Activated CD4-positive, alpha-beta memory T cell treated with anti-CD3 and anti-CD28 coated beads, Interleukin-2, amount 10 ng/mL, durations not matched to agents 7 days and 5 days (primary cell): ENCODE measurements at regions not wholly inside any gene's neighbourhood (a gene's known extent, or its start where the extent isn't known, plus 50 kb on each side); places are given as distances from the start of the nearest gene placed in this dataset.
"Not testable (repeated sequence)": the region's sequence is repeated elsewhere in the genome, so short reads cannot be mapped to it uniquely, and the experiment has no call there.

ENCODE experiments used
- CTCF ChIA-PET: fragments of 350-600 bp; sonication (Branson Sonifier 250); formaldehyde crosslinking; loops from one replicate; lab custom pipeline; 2021; ENCODE audit warnings: antibody characterized with exemption, inconsistent platforms; lab: Charles Lee
- POLR2A ChIA-PET: fragments of 350-600 bp; sonication (Branson Sonifier 250); formaldehyde crosslinking; loops from one replicate; lab custom pipeline; 2021; ENCODE audit warnings: antibody characterized with exemption; lab: Charles Lee
- DNase-seq: peaks from one replicate; pipeline ENCODE4 v3.0.0-alpha.2; 2020
- H3K27ac Mint-ChIP-seq: one replicate; pipeline ENCODE4 v1.8.0; 2021; ENCODE audit warnings: mild to moderate bottlenecking, mixed read lengths
- H3K27me3 Mint-ChIP-seq: one replicate; pipeline ENCODE4 v1.8.0; 2021; ENCODE audit warnings: mixed read lengths
- H3K36me3 Mint-ChIP-seq: one replicate; pipeline ENCODE4 v1.8.0; 2021; ENCODE audit warnings: low read depth, mixed read lengths
- H3K4me1 Mint-ChIP-seq: one replicate; pipeline ENCODE4 v1.8.0; 2021; ENCODE audit warnings: mixed read lengths
- H3K4me3 Mint-ChIP-seq: one replicate; pipeline ENCODE4 v1.8.0; 2021; ENCODE audit warnings: mild to moderate bottlenecking, mixed read lengths
- H3K9me3 Mint-ChIP-seq: one replicate; pipeline ENCODE4 v1.8.0; 2021; ENCODE audit warnings: mixed read lengths

DNA sequence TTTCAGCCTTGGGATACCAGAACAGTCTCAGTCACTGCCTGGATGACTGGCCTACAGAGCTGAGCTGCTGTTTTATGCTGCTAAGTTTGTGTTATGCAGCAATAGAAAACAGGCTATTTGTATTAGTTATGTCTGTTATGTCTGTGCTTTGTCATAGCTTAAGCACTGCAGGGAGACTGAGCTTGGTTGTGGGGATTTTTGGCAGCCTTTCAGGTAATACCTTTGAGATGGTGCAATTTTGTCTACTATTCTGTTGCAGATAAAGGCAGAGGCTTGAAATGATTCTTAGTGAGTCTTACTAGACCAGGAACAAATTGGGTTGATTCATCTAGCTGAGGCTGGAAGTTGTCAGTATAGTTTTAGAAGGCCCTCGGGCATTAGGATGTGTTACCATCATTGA lies 201.3 kb upstream of the RBM19 start:
- no peak overlapping the region for H3K4me3 Mint-ChIP-seq
- DNase-seq: no peak
- H3K27me3 Mint-ChIP-seq: no peaks in the 10 kb centered on the region
- CTCF ChIA-PET: interaction anchor here (0.5 to 2.8 kb wide), 3 partner anchors 10 to 341 kb away, joined by 3 to 8 read pairs (median 4); no protein-coding TSS in a partner anchor
- POLR2A ChIA-PET: no interaction called here
- peaks cover 2% of the 10 kb centered on the region for H3K9me3 Mint-ChIP-seq
- H3K27ac Mint-ChIP-seq: no peak overlapping the region
- no peaks in the 10 kb centered on the region for H3K4me1 Mint-ChIP-seq
- H3K36me3 Mint-ChIP-seq: no peaks in the 10 kb centered on the region

DNA sequence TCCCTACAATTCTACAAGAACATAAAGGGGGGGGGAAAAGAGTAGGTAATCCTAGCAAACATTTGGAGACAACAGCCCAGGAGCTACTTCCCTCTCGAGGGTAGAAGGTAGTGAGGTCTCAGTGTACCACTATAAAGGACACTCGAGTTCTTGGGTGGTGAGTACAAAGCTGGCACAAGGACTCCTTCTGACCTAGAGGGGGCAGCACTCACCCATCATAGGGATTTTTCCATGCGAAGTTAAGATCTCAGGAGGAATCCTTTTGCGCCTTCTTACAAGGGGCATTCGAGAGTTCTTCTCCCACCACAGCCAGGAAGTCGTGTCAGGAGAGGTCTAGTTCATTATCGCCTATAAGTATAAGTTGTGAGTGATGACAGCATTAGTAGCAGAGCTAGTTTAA lies 200.2 kb upstream of the RBM19 start:
- Mint-ChIP-seq H3K4me1 (no peaks in the 10 kb centered on the region), H3K9me3 (peaks cover 2% of the 10 kb centered on the region), H3K36me3 (no peaks in the 10 kb centered on the region), H3K4me3 (no peak overlapping the region), H3K27ac (no peak overlapping the region), H3K27me3 (no peaks in the 10 kb centered on the region)
- POLR2A ChIA-PET: no interaction called here
- CTCF ChIA-PET: interaction anchor here (1.5 to 2.8 kb wide), 2 partner anchors 9 to 342 kb away, joined by 4 to 8 read pairs; no protein-coding TSS in a partner anchor
- no peak for DNase-seq

DNA sequence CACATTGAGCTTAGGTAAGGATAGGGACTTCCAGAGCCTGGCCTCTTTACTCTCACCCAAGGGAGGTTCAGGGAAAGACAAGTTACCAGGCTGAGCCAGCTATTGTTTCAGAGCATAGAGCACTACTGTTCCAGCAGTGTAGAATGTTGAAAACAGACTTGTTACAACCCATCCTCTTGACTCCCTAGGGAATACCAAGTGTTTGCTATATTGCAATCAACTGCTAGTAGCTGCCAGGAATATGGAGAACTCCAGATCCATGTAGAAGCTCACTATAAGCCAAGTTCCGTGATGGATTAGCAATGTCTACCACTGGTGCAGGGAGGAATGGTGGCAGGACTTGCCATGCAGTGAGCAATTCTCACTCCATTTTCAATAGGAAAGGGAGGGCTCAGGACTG lies 199.8 kb upstream of the RBM19 start:
- H3K9me3 Mint-ChIP-seq: peaks cover 2% of the 10 kb centered on the region
- H3K36me3 Mint-ChIP-seq: no peaks in the 10 kb centered on the region
- H3K27me3 Mint-ChIP-seq: no peaks in the 10 kb centered on the region
- H3K4me3 Mint-ChIP-seq: no peak overlapping the region
- POLR2A ChIA-PET: no interaction called here
- H3K4me1 Mint-ChIP-seq: no peaks in the 10 kb centered on the region
- CTCF ChIA-PET: interaction anchor here (1.5 to 2.8 kb wide), 2 partner anchors 9 to 343 kb away, joined by 4 to 8 read pairs; no protein-coding TSS in a partner anchor
- H3K27ac Mint-ChIP-seq: no peak overlapping the region
- DNase-seq: no peak

GRCh38 chr12:114164351-114164750 lies 198.2 kb upstream of the RBM19 start:
- Mint-ChIP-seq H3K36me3 (no peaks in the 10 kb centered on the region), H3K4me3 (no peak overlapping the region), H3K4me1 (no peaks in the 10 kb centered on the region), H3K27ac (no peak overlapping the region), H3K9me3 (peaks cover 2% of the 10 kb centered on the region), H3K27me3 (no peaks in the 10 kb centered on the region)
- DNase-seq: no peak
- POLR2A ChIA-PET: no interaction called here
- CTCF ChIA-PET: no interaction called here

DNA sequence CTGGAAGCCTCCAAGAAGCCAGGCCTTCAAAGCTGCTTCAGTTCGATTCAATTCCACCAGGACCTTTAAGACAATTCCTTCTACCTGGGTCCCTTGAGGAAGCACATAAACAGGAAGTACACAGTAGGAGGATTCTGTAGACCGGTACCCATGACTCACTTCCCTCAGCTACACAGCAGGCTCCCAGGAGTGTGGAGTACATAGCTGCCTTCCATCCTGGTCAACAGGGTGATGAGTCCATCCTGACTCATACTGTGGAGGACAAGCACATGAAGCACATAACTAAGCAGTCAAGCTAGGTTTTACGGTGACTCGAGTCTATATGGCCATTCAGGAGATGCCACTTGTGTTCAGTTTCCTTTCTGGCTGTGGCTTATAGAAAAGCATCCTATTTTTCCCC lies 197.6 kb upstream of the RBM19 start:
- H3K27me3 Mint-ChIP-seq: no peaks in the 10 kb centered on the region
- POLR2A ChIA-PET: no interaction called here
- no peaks in the 10 kb centered on the region for H3K36me3 Mint-ChIP-seq
- CTCF ChIA-PET: no interaction called here
- DNase-seq: no peak
- H3K4me1 Mint-ChIP-seq: no peaks in the 10 kb centered on the region
- H3K9me3 Mint-ChIP-seq: peaks cover 2% of the 10 kb centered on the region
- H3K4me3 Mint-ChIP-seq: no peak overlapping the region
- H3K27ac Mint-ChIP-seq: no peak overlapping the region

DNA sequence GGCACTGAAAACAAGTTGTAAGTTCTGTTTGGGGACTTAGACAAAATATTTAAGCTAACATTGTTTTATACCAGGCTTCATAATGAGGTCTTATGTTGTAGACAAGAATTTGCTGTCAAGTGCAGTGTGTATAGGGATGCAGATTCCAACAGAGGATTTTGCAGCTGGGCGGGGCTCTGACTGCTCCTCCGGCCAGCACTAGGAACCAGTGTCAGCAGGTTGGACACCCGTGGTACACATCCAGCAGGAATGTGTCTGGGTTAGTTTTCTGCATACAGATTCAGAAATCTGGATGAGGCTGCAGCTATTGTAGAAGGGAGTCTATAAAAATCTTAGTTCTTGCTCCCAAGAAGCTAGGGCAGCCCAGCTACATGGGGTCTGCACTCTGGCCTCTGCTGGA lies 194.3 kb upstream of the RBM19 start:
- no peak overlapping the region for H3K27ac Mint-ChIP-seq
- no peak for DNase-seq
- no peaks in the 10 kb centered on the region for H3K4me1 Mint-ChIP-seq
- ChIA-PET CTCF (no interaction called here), POLR2A (no interaction called here)
- H3K36me3 Mint-ChIP-seq: no peaks in the 10 kb centered on the region
- H3K9me3 Mint-ChIP-seq: peaks cover 2% of the 10 kb centered on the region
- no peaks in the 10 kb centered on the region for H3K27me3 Mint-ChIP-seq
- no peak overlapping the region for H3K4me3 Mint-ChIP-seq

- ChIA-PET POLR2A (no interaction called here), CTCF (no interaction called here)
- Mint-ChIP-seq H3K4me1 (no peaks in the 10 kb centered on the region), H3K9me3 (no peaks in the 10 kb centered on the region), H3K4me3 (no peak overlapping the region), H3K27me3 (no peaks in the 10 kb centered on the region), H3K36me3 (no peaks in the 10 kb centered on the region), H3K27ac (no peak overlapping the region)
- no peak for DNase-seq
Measured at GRCh38 chr12:114152890-114153289, 186.8 kb upstream of the RBM19 start.

DNA sequence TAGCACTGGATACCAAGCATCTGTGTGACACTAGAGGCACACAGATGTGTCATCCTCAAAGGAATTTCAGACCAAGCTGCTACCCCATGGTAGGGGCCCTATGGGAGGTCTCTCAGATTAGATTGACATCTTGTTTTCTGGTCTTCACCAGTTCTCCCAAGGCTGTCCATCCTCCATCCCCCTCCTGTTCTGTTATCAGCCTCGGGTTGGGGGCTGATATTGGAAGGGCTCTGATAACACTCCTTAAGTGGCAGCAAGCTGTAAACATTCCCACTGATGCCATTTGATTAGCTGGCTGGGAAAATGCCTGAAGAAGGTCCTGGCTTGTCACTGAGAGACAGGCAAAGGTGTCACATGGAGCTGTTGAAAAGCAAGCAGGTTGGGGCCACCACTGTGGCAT lies 185.9 kb upstream of the RBM19 start:
- no peaks in the 10 kb centered on the region for H3K9me3 Mint-ChIP-seq
- no peak for DNase-seq
- CTCF ChIA-PET: no interaction called here
- no peaks in the 10 kb centered on the region for H3K36me3 Mint-ChIP-seq
- POLR2A ChIA-PET: no interaction called here
- H3K27me3 Mint-ChIP-seq: no peaks in the 10 kb centered on the region
- no peaks in the 10 kb centered on the region for H3K4me1 Mint-ChIP-seq
- H3K4me3 Mint-ChIP-seq: no peak overlapping the region
- no peak overlapping the region for H3K27ac Mint-ChIP-seq

- DNase-seq, H3K4me3 Mint-ChIP-seq, H3K9me3 Mint-ChIP-seq, H3K27ac Mint-ChIP-seq, H3K4me1 Mint-ChIP-seq, H3K36me3 Mint-ChIP-seq, H3K27me3 Mint-ChIP-seq, POLR2A ChIA-PET, CTCF ChIA-PET: not testable (repeated sequence)
Measured at GRCh38 chr12:114150584-114150983, 184.5 kb upstream of the RBM19 start.

DNA sequence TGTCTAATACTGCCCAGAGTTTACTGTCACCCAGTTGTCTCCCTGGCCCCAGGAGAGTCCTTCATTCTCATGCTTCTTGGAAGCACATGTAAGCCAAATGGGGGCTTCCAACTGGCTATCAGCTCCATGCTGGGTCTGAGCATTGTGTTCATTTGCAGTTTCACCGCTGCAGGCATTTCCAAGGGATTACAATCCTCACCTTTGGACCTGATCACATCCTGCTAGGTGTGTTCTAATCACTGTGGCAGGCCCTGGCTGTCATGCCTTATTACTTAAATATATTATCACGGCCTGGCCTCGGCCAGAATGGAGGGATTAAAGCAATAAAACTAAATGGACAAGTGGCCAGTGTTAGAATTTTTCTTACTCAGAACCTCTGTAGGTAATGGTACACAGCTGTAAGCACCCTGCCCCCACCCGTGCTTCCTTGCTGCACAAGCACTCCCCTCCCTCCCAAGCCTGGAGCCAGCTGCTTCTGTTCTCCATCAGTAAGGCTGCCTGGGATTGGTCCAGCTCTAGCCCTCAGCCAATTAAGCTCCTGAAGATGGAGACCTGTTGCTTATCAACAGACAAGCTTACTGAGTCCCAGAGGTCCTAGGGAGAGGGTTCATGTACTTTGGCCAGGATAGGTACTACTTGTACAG lies 175.9 kb upstream of the RBM19 start:
- Mint-ChIP-seq H3K36me3 (no peaks in the 10 kb centered on the region), H3K4me1 (no peaks in the 10 kb centered on the region)

DNA sequence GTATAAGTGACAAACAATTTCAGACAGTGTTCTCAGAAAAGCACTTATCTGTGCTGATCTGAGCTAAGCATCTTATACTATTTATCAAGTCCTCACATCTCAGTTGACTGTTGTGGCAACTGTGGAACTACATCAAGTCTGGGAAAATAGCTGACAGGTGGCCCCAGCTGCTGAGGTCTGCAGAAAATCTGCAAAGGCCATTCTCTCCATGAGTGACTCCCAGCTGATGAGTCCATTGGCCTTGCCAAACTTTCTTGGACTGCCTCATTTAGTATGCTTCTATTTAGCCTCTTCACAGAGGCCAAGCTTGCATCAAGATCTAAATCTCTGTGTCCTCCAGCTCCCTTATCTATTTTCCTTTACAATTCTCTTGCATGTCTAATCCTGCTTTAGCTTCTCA lies 174.5 kb upstream of the RBM19 start:
- Mint-ChIP-seq H3K9me3 (no peaks in the 10 kb centered on the region), H3K4me1 (no peaks in the 10 kb centered on the region), H3K4me3 (no peak overlapping the region), H3K27me3 (no peaks in the 10 kb centered on the region), H3K36me3 (no peaks in the 10 kb centered on the region), H3K27ac (no peak overlapping the region)
- no peak for DNase-seq
- POLR2A ChIA-PET: no interaction called here
- CTCF ChIA-PET: no interaction called here

More for the DNA sequence above, 175.9 kb upstream of the RBM19 start:
- Mint-ChIP-seq H3K9me3 (no peaks in the 10 kb centered on the region), H3K27me3 (no peaks in the 10 kb centered on the region), H3K4me3 (no peak overlapping the region), H3K27ac (no peak overlapping the region)
- DNase-seq: no peak
- ChIA-PET CTCF (no interaction called here), POLR2A (no interaction called here)

GRCh38 chr12:114136631-114137030 lies 170.5 kb upstream of the RBM19 start:
- H3K27ac Mint-ChIP-seq: no peak overlapping the region
- POLR2A ChIA-PET: no interaction called here
- no peak for DNase-seq
- H3K4me3 Mint-ChIP-seq: no peak overlapping the region
- no peaks in the 10 kb centered on the region for H3K9me3 Mint-ChIP-seq
- H3K27me3 Mint-ChIP-seq: no peaks in the 10 kb centered on the region
- H3K36me3 Mint-ChIP-seq: no peaks in the 10 kb centered on the region
- CTCF ChIA-PET: no interaction called here
- H3K4me1 Mint-ChIP-seq: no peaks in the 10 kb centered on the region

DNA sequence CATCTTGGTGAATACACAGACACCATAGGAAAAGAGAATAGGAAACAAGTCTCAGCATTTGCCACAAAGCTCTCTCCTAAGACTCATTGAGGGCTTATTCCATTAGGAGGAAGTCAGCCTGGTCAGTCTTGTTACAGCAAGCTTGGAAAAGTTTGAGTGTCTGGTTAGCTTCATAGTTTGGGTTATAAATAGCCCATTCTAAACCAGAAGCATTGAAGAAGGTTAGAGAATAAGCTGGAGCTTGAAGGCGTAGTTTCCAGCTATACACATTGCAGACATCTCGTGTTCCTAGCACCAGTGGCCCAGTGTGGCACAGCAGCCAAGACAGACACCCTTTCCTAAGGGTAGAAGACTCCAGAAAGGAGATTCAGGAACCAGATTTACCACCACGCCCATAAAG lies 168.8 kb upstream of the RBM19 start:
- H3K4me3 Mint-ChIP-seq: no peak overlapping the region
- H3K9me3 Mint-ChIP-seq: no peaks in the 10 kb centered on the region
- H3K36me3 Mint-ChIP-seq: no peaks in the 10 kb centered on the region
- H3K4me1 Mint-ChIP-seq: no peaks in the 10 kb centered on the region
- H3K27me3 Mint-ChIP-seq: no peaks in the 10 kb centered on the region
- DNase-seq: no peak
- POLR2A ChIA-PET: no interaction called here
- no peak overlapping the region for H3K27ac Mint-ChIP-seq
- CTCF ChIA-PET: no interaction called here

DNA sequence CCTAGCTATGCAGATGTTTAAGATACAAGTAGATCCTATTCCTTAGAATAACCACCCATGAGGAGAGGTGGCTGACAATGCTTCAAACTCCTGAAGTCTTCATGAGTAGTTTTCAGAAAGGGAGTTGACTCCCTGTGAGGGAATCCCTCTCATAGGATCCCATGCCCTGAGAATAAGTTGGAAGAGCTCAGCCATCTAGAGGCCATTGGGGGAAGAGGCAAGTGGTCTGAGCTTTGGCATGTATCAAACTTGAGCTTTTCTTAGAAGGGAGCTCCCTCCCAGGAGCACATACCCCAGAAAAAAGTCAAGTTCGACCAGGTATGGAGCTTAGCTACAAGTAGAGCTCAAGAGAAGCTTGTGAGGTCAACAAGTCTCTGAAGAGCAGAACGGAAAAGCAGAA lies 165.7 kb upstream of the RBM19 start:
- POLR2A ChIA-PET: no interaction called here
- no peaks in the 10 kb centered on the region for H3K27me3 Mint-ChIP-seq
- DNase-seq: no peak
- no peaks in the 10 kb centered on the region for H3K36me3 Mint-ChIP-seq
- no peak overlapping the region for H3K27ac Mint-ChIP-seq
- H3K9me3 Mint-ChIP-seq: no peaks in the 10 kb centered on the region
- CTCF ChIA-PET: no interaction called here
- H3K4me3 Mint-ChIP-seq: no peak overlapping the region
- no peaks in the 10 kb centered on the region for H3K4me1 Mint-ChIP-seq
